GM13976 (cell line): ENCODE measurements at regions not wholly inside any gene's neighbourhood (a gene's known extent, or its start where the extent isn't known, plus 50 kb on each side); places are given as distances from the start of the nearest gene placed in this dataset.

Experiments used
- DNase-seq: peaks from one replicate; pipeline ENCODE4 v3.0.0; 2012; ENCODE audit warnings: low spot score
- in situ Hi-C: fragments of 300-500 bp; cut with MboI; formaldehyde crosslinking; loops from one replicate; pipeline ENCODE4 v1.12.0; 2022; ENCODE audit warnings: low sequenced_read_pairs, mixed read lengths, inconsistent platforms; ENCODE audit not compliant: unreplicated experiment
- TF ChIP-seq, protein P1 (sequence below): IDR thresholded peaks from 2 replicates; pipeline ENCODE4 v1.5.1; 2012; ENCODE audit warnings: borderline replicate concordance, mild to moderate bottlenecking; ENCODE audit not compliant: insufficient read depth; ENCODE audit errors: extremely low read depth, missing control alignments, control extremely low read depth

DNA sequence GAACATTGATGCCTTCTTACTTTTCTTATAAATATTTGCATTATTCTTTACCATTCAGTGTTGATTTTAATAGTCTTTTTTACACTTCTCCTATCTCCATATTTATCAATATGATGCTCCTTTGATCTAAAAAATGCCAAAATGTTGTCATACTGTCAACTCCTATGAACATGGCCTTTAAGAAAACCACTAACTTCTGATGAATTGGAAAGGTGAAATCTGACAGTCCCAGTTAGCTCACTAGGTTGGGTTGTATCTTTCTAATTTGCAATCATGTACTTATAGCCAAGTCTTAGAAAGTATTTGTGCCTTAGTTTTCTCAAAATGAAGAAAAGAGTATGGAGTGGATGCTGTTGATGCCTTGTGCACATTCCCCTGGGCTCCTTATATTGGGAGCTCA, 75.4 kb upstream of the SPACA1 start:
- in situ Hi-C loops = no loop called here
- TF ChIP-seq, protein P1, sequence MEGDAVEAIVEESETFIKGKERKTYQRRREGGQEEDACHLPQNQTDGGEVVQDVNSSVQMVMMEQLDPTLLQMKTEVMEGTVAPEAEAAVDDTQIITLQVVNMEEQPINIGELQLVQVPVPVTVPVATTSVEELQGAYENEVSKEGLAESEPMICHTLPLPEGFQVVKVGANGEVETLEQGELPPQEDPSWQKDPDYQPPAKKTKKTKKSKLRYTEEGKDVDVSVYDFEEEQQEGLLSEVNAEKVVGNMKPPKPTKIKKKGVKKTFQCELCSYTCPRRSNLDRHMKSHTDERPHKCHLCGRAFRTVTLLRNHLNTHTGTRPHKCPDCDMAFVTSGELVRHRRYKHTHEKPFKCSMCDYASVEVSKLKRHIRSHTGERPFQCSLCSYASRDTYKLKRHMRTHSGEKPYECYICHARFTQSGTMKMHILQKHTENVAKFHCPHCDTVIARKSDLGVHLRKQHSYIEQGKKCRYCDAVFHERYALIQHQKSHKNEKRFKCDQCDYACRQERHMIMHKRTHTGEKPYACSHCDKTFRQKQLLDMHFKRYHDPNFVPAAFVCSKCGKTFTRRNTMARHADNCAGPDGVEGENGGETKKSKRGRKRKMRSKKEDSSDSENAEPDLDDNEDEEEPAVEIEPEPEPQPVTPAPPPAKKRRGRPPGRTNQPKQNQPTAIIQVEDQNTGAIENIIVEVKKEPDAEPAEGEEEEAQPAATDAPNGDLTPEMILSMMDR = no peak
- DNase-seq = no peak

DNA sequence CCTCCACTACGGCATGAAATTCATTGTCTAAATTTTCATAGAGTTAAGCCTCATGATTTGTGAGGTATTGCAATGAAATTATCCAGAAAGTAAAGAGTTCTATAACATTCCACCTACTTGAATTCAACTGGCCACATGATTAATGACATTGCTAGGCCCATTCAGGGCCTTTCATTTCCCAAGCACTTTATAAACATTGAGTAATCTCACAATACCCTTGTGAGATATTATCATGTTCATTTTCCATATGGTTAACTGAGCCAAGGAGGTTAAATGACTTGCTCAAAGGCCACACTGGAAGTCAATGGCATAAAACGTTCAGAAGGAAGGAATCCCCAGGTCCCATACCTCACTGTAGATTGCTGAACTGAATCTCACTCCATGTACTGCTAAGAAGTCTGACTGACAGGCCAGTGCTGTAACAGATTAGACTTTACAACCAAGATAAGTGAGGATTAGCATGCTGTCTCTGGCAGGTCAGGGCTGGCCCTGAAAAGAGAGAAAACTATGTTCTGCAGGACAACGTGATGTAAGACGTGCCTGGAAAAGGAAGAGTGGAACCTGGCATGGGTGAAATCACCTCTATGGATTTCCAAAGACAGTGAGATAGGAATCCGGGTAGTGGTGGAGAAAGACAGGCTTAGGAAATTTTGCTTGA, 75.9 kb upstream of the SPACA1 start:
- no peak for DNase-seq
- TF ChIP-seq, protein P1 = no peak
- in situ Hi-C loops = no loop called here

DNA sequence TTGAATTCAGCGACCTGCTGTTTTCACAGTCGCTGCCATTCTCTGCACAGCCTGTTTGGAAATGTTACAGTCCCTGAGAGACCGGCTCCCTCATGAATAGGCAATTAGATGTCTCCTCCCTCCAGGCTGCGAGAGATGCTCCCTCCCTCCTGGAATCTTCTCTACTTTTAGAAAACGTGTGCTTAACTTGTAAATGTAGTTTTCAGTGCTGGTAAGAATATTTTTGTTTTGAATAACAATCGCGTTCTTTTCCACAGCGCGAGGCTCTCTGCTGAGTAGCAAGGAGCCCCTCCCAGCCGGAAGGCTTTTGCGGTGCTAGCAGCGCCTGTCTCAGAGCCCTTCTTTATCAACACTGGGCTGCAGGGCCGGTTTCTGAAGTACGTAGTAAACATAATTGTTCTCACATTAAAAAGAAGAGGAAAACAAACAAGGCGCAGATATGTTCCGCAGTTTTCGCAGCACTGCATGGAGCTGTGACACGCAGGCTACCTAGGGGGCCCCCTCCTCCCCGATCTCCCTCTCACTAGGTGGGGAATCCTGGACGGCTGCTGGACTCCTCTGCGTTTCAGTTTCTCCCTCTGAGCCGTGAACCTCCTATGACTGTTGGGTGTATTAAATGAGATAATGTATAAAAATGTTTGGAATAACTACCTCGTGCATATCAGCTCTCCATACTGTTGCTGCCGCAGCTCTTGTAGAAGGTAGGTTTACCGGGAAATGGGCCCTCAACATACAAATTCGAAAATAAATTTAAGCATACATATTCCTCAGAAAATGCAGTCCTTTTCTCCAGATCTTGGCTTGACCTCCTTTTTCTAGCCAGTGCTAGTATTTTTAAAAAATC, 79.0 kb upstream of the SPACA1 start:
- in situ Hi-C loops = no loop called here
- DNase-seq = no peak

DNA sequence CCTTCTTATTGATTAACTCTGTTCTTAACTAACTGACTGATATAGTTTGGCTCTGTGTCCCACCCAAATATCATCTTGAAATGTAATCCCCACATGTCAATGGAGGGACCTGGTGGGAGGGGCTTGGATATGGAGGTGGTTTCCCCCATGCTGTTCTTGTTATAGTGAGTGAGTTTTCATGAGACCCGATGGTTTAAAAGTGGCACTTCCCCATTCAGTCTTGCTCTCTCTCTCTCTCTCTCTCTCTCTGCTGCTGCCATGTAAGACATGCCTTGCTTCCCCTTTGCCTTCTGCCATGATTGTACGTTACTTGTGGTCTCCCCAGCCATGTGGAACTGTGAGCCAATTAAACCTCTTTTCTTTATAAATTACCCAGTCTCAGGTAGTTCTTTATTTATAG, 81.8 kb upstream of the SPACA1 start:
- TF ChIP-seq, protein P1 = no peak
- no peak for DNase-seq
- in situ Hi-C loops = no loop called here

More for the DNA sequence above, 79.0 kb upstream of the SPACA1 start:
- TF ChIP-seq, protein P1 = no peak

DNA sequence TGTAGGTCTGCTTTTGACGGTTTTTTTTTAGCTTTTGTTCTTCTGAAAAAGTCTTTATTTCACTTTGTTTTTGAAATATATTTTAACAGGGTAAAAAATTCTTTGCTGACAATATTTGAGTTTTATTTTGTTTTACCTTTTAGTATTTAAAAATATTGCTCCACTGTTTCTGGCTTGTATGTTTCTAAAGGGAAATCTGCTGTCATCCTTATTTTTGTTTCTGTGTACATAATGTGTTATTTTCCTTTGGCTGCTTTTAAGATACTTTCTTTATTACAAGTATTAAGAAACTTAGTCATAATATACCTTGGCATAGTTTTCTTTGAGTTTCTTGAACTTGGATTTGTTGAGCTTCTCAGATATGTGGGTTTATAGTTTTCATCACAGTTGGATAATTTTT, 88.6 kb upstream of the SPACA1 start:
- in situ Hi-C loops = no loop called here
- DNase-seq = no peak
- TF ChIP-seq, protein P1 = no peak

DNA sequence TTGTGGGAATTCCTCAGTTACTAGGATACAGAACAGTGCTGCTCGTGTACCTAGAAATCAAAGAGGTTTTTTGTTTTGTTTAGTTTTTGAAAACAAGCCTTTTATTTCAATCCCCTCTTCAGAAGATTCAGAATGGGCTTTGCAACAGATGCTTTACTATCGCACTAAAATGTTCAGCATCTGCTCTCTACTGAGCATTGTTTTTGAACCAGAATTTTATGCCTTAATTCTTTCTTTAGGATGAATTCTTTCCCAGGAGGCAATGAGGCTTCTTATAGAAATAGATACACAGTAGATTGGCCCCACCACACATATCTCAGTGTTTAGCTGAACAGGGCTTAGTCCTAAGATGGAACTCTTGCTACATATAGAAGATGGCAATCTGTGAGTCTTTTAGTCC, 95.9 kb upstream of the SPACA1 start:
- TF ChIP-seq, protein P1 = no peak
- in situ Hi-C loops = no loop called here
- DNase-seq = no peak
